Smooth muscle cell (in vitro differentiated cells): ENCODE measurements at regions not wholly inside any gene's neighbourhood (a gene's known extent, or its start where the extent isn't known, plus 50 kb on each side); places are given as distances from the start of the nearest gene placed in this dataset.
A peak's percentile ranks its signal among the peaks of the same experiment; 100 is the strongest.

ENCODE experiments used
- DNase-seq: peaks from one replicate; lab custom pipeline; 2025; ENCODE audit not compliant: unreplicated experiment; lab: John Stamatoyannopoulos, UW
- H2AFZ ChIP-seq: fragments of 200-600 bp; sonication (generic); 2 replicates; pipeline ENCODE4 v1.6.0; 2016; ENCODE audit warnings: antibody characterized with exemption, low read depth, mild to moderate bottlenecking
- H3F3A ChIP-seq: fragments of 200-600 bp; sonication (generic); 2 replicates; pipeline ENCODE4 v1.6.0; 2017; ENCODE audit warnings: antibody characterized with exemption, low read depth
- H3K27ac ChIP-seq: fragments of 200-600 bp; sonication (generic); 2 replicates; pipeline ENCODE4 v1.5.1; 2016; ENCODE audit warnings: low read depth, mild to moderate bottlenecking
- H3K27me3 ChIP-seq: fragments of 200-600 bp; sonication (generic); 2 replicates; pipeline ENCODE4 v1.6.1; 2016; ENCODE audit warnings: low read depth, mild to moderate bottlenecking
- H3K36me3 ChIP-seq: fragments of 200-600 bp; sonication (generic); 2 replicates; pipeline ENCODE4 v1.5.1; 2016; ENCODE audit warnings: low read depth
- H3K4me1 ChIP-seq: fragments of 200-600 bp; sonication (generic); 2 replicates; pipeline ENCODE4 v1.5.1; 2016; ENCODE audit warnings: low read depth
- H3K4me2 ChIP-seq: fragments of 200-600 bp; sonication (generic); 2 replicates; pipeline ENCODE4 v1.6.0; 2016; ENCODE audit warnings: mild to moderate bottlenecking
- H3K4me3 ChIP-seq: fragments of 200-600 bp; sonication (generic); 2 replicates; pipeline ENCODE4 v1.5.1; 2016; ENCODE audit warnings: mild to moderate bottlenecking
- H3K79me2 ChIP-seq: fragments of 200-600 bp; sonication (generic); 2 replicates; pipeline ENCODE4 v1.6.0; 2016; ENCODE audit warnings: low read depth, mild to moderate bottlenecking
- H3K9ac ChIP-seq: fragments of 200-600 bp; sonication (generic); 2 replicates; pipeline ENCODE4 v1.6.0; 2016; ENCODE audit warnings: low read depth
- H3K9me3 ChIP-seq: fragments of 200-600 bp; sonication (generic); replicated peaks from 2 replicates; pipeline ENCODE4 v1.5.1; 2016; ENCODE audit warnings: low read depth
- H4K20me1 ChIP-seq: fragments of 200-600 bp; sonication (generic); 2 replicates; pipeline ENCODE4 v1.6.0; 2016; ENCODE audit warnings: low read depth
- WGBS: methylation state at CpG from one replicate; pipeline ENCODE4 v1.1.7; 2016; ENCODE audit warnings: low lambda C conversion rate; 5-methylcytosine and 5-hydroxymethylcytosine counted together
- TF ChIP-seq, protein P1 (sequence below): fragments of 200-600 bp; sonication (generic); IDR thresholded peaks from 2 replicates; pipeline ENCODE4 v1.5.1; 2017; ENCODE audit warnings: borderline replicate concordance, mild to moderate bottlenecking, antibody characterized with exemption; ENCODE audit not compliant: insufficient read depth, poor library complexity, severe bottlenecking

DNA sequence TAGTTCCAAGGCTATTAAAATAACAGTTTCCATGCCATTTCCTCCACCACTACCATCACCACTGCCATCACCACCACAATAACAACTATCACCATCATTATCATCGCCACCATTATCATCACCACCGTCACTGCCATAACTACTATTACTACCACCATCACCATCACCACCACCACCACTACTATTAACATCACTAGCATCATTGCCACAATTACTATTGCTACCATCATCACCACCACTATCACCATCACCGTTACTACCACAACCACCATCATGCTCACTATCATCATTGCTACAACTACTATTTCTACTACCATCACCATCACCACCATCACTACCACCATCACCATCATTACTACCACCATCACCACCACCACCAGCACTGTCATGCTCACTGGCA, 185.9 kb upstream of the MAF start:
- no peaks in the 10 kb centered on the region for H3K4me1 ChIP-seq
- no peak overlapping the region for H3K9ac ChIP-seq
- H3K79me2 ChIP-seq, result no peaks in the 10 kb centered on the region
- no peak overlapping the region for H3K27ac ChIP-seq
- DNase-seq, result no peak
- H2AFZ ChIP-seq, result no peak overlapping the region
- TF ChIP-seq, protein P1, sequence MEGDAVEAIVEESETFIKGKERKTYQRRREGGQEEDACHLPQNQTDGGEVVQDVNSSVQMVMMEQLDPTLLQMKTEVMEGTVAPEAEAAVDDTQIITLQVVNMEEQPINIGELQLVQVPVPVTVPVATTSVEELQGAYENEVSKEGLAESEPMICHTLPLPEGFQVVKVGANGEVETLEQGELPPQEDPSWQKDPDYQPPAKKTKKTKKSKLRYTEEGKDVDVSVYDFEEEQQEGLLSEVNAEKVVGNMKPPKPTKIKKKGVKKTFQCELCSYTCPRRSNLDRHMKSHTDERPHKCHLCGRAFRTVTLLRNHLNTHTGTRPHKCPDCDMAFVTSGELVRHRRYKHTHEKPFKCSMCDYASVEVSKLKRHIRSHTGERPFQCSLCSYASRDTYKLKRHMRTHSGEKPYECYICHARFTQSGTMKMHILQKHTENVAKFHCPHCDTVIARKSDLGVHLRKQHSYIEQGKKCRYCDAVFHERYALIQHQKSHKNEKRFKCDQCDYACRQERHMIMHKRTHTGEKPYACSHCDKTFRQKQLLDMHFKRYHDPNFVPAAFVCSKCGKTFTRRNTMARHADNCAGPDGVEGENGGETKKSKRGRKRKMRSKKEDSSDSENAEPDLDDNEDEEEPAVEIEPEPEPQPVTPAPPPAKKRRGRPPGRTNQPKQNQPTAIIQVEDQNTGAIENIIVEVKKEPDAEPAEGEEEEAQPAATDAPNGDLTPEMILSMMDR, result no peak
- H3K9me3 ChIP-seq, result no peaks in the 10 kb centered on the region
- H3K27me3 ChIP-seq, result no peaks in the 10 kb centered on the region
- WGBS, result 100% methylated on average over 3 of the region's 3 CpGs
- H3F3A ChIP-seq, result no peaks in the 10 kb centered on the region
- H3K4me3 ChIP-seq, result no peak overlapping the region
- no peaks in the 10 kb centered on the region for H4K20me1 ChIP-seq
- no peaks in the 10 kb centered on the region for H3K36me3 ChIP-seq
- H3K4me2 ChIP-seq, result no peak overlapping the region

DNA sequence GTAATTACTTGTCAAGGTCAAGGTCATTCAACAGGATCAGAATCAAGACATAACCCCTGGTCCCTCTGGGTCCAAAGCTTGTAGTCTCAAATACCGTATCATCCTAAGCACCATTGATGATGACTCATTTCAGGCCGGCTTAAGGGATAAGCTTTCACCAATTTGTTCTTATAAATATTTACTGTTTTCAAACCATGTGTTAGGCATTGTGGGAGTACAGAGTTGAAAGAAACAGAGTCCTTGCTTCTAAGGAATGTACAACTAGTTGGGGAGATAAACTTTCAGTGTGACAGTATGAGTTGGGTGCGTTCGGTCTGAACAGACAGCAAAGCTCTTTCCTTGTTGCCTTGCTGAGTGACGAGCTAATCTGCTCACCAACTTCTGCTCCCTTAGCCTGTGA, 183.5 kb upstream of the MAF start:
- 24% methylated on average over 5 of the region's 5 CpGs for WGBS
- no peaks in the 10 kb centered on the region for H3K9me3 ChIP-seq
- H3K4me3 ChIP-seq, result no peak overlapping the region
- TF ChIP-seq, protein P1, result no peak
- H3K27me3 ChIP-seq, result no peaks in the 10 kb centered on the region
- no peak overlapping the region for H3K9ac ChIP-seq
- no peaks in the 10 kb centered on the region for H4K20me1 ChIP-seq
- DNase-seq, result no peak
- peak overlapping the region; percentile 4 for H3K4me2 ChIP-seq
- H3K36me3 ChIP-seq, result no peaks in the 10 kb centered on the region
- H2AFZ ChIP-seq, result no peak overlapping the region
- no peaks in the 10 kb centered on the region for H3K79me2 ChIP-seq
- H3K4me1 ChIP-seq, result no peaks in the 10 kb centered on the region
- no peaks in the 10 kb centered on the region for H3F3A ChIP-seq
- H3K27ac ChIP-seq, result peak overlapping the region; percentile 4

GRCh38 chr16:79777679-79778078, 177.1 kb upstream of the MAF start:
- no peak overlapping the region for H3K27ac ChIP-seq
- H3K27me3 ChIP-seq, result no peaks in the 10 kb centered on the region
- no peak for DNase-seq
- H3K9ac ChIP-seq, result no peak overlapping the region
- no peak overlapping the region for H2AFZ ChIP-seq
- peaks cover 11% of the 10 kb centered on the region for H3K4me1 ChIP-seq
- H3K79me2 ChIP-seq, result no peaks in the 10 kb centered on the region
- H3F3A ChIP-seq, result no peaks in the 10 kb centered on the region
- TF ChIP-seq, protein P1, result no peak
- no peaks in the 10 kb centered on the region for H3K36me3 ChIP-seq
- no peak overlapping the region for H3K4me2 ChIP-seq
- H4K20me1 ChIP-seq, result no peaks in the 10 kb centered on the region
- no peak overlapping the region for H3K4me3 ChIP-seq
- H3K9me3 ChIP-seq, result no peaks in the 10 kb centered on the region

DNA sequence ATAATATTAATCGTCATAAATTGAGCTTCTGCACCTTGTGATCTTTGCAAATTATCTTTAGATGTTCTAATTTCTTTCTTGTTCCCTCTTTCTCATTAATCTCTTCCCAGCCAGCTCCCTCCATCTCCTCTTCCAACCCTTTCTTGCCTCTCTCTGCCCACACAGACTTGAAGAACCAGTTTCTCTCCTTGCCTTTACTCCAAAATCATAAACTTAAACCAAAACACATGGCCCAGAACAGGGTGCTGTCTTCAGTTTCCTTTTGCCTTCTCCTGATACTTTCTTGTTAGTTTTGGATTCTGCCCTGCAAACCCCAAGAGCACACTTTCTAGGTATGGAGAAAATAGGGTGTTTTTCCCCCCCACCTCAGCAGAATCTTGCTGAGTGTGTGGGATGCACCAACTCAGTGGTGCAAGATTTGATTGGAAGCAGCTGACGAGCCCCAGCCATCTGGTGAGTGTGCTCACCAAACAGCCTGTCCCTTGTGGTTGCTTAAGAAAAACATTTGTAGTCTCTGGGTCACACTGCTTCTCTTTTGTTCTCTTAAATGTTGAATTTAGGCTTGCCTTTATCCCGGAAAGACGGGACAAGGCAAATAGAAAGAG, 175.8 kb upstream of the MAF start:
- WGBS, result 30% methylated on average over 4 of the region's 4 CpGs
- peak overlapping the region; percentile 49 for H3K27ac ChIP-seq
- H3K36me3 ChIP-seq, result no peaks in the 10 kb centered on the region
- TF ChIP-seq, protein P1, result peak; percentile 6
- H3K27me3 ChIP-seq, result no peaks in the 10 kb centered on the region
- no peaks in the 10 kb centered on the region for H3K9me3 ChIP-seq
- peak overlapping the region; percentile 71 for H3K4me2 ChIP-seq
- no peak overlapping the region for H3K4me3 ChIP-seq
- no peak overlapping the region for H3K9ac ChIP-seq
- H3K4me1 ChIP-seq, result peaks cover 11% of the 10 kb centered on the region
- H3F3A ChIP-seq, result no peaks in the 10 kb centered on the region
- no peak for DNase-seq
- no peaks in the 10 kb centered on the region for H4K20me1 ChIP-seq
- no peaks in the 10 kb centered on the region for H3K79me2 ChIP-seq
- H2AFZ ChIP-seq, result peak overlapping the region; percentile 20
